CD14-positive monocyte (primary cell): ENCODE measurements at regions not wholly inside any gene's neighbourhood (a gene's known extent, or its start where the extent isn't known, plus 50 kb on each side); places are given as distances from the start of the nearest gene placed in this dataset.

Experiments
- DNase-seq, 3 donors: peaks; one replicate each; pipeline ENCODE4 v3.0.0-alpha.2; 2011 to 2022
- H2AFZ ChIP-seq: 2 replicates; pipeline ENCODE4 v1.6.0; 2012; ENCODE audit warnings: mild to moderate bottlenecking, low read depth, low read length, inconsistent platforms; ENCODE audit not compliant: insufficient read depth, poor library complexity, severe bottlenecking
- H3K27ac ChIP-seq, 2 donors: 1 replicate in 1 of 2; 2 replicates in 1 of 2; pipeline ENCODE4 v1.5.1; 2012 to 2013; ENCODE audit warnings: low read length in 2 of 2, control low read depth in 1 of 2, inconsistent platforms in 1 of 2, low read depth in 1 of 2, mild to moderate bottlenecking in 1 of 2
- H3K27me3 ChIP-seq, 2 donors: one replicate each; pipeline versions ENCODE4 v1.6.0 to v1.6.1; 2011 to 2013; ENCODE audit warnings: low read length in 2 of 2; ENCODE audit not compliant: control insufficient read depth in 2 of 2, insufficient read depth in 2 of 2
- H3K36me3 ChIP-seq, 2 donors: replicated peaks in 1 of 2; 1 replicate in 1 of 2; 2 replicates in 1 of 2; pipeline versions ENCODE4 v1.5.1 to v1.6.1; 2012 to 2013; ENCODE audit warnings: low read length in 2 of 2, control low read depth in 1 of 2, inconsistent platforms in 1 of 2, mild to moderate bottlenecking in 1 of 2; ENCODE audit not compliant: insufficient read depth in 2 of 2, control insufficient read depth in 1 of 2
- H3K4me1 ChIP-seq, 2 donors: 1 replicate in 1 of 2; 2 replicates in 1 of 2; pipeline versions ENCODE4 v1.5.1 to v1.6.1; 2012 to 2013; ENCODE audit warnings: low read length in 2 of 2, control low read depth in 1 of 2, inconsistent platforms in 1 of 2, mild to moderate bottlenecking in 1 of 2, moderate library complexity in 1 of 2; ENCODE audit not compliant: insufficient read depth in 2 of 2, control insufficient read depth in 1 of 2
- H3K4me2 ChIP-seq: replicated peaks from 2 replicates; pipeline ENCODE3; 2012; ENCODE audit warnings: low read length, moderate library complexity, mild to moderate bottlenecking; ENCODE audit not compliant: poor library complexity, severe bottlenecking; ENCODE audit errors: extremely low read depth
- H3K4me3 ChIP-seq, 3 experiments: fragments of 200-600 bp in 1 of 3; sonication (generic) in 1 of 3; replicated peaks in 1 of 3; 1 replicate in 2 of 3; 2 replicates in 1 of 3; pipeline ENCODE4 v1.5.1; 2011 to 2013; ENCODE audit warnings: low read length in 3 of 3, mild to moderate bottlenecking in 3 of 3, control low read depth in 2 of 3, low read depth in 2 of 3, inconsistent platforms in 1 of 3, moderate library complexity in 1 of 3
- H3K79me2 ChIP-seq: 2 replicates; pipeline ENCODE4 v1.6.0; 2012; ENCODE audit warnings: mild to moderate bottlenecking, control low read depth, inconsistent platforms, low read length, moderate library complexity; ENCODE audit not compliant: insufficient read depth
- H3K9ac ChIP-seq: 2 replicates; pipeline ENCODE4 v1.6.0; 2017; ENCODE audit warnings: low read length, mild to moderate bottlenecking; ENCODE audit not compliant: insufficient read depth, poor library complexity, severe bottlenecking
- H3K9me3 ChIP-seq, 2 donors: replicated peaks in 1 of 2; 1 replicate in 1 of 2; 2 replicates in 1 of 2; pipeline versions ENCODE4 v1.5.1 to v1.6.1; 2012 to 2013; ENCODE audit warnings: low read length in 2 of 2, control low read depth in 1 of 2; ENCODE audit not compliant: control insufficient read depth in 1 of 2, insufficient read depth in 1 of 2
- H4K20me1 ChIP-seq: 2 replicates; pipeline ENCODE4 v1.6.0; 2012; ENCODE audit warnings: mild to moderate bottlenecking, low read length, control low read depth, moderate library complexity; ENCODE audit not compliant: insufficient read depth
- H3K27ac Mint-ChIP-seq, 7 donors: one replicate each; pipeline ENCODE4 v1.8.0; 2020; ENCODE audit warnings: mild to moderate bottlenecking in 7 of 7, mixed read lengths in 7 of 7, moderate library complexity in 6 of 7, inconsistent platforms in 2 of 7
- H3K27me3 Mint-ChIP-seq, 3 donors: one replicate each; pipeline ENCODE4 v1.8.0; 2021 to 2022; ENCODE audit warnings: low read depth in 3 of 3, mild to moderate bottlenecking in 3 of 3, mixed read lengths in 3 of 3, moderate library complexity in 3 of 3, inconsistent platforms in 1 of 3
- H3K36me3 Mint-ChIP-seq, 2 donors: one replicate each; pipeline ENCODE4 v1.8.0; 2020; ENCODE audit warnings: mixed read lengths in 2 of 2, inconsistent platforms in 1 of 2, mild to moderate bottlenecking in 1 of 2
- H3K4me1 Mint-ChIP-seq: one replicate; pipeline ENCODE4 v1.8.0; 2020; ENCODE audit warnings: mild to moderate bottlenecking, mixed read lengths
- H3K4me3 Mint-ChIP-seq, 2 donors: one replicate each; pipeline ENCODE4 v1.8.0; 2020; ENCODE audit warnings: mild to moderate bottlenecking in 2 of 2, mixed read lengths in 2 of 2, moderate library complexity in 1 of 2
- H3K9me3 Mint-ChIP-seq, 7 donors: one replicate each; pipeline ENCODE4 v1.8.0; 2020 to 2022; ENCODE audit warnings: mixed read lengths in 7 of 7, mild to moderate bottlenecking in 6 of 7, moderate library complexity in 6 of 7, inconsistent platforms in 2 of 7
- CTCF ChIP-seq: fragments of 200-600 bp; IDR thresholded peaks from one replicate; pipeline ENCODE4 v1.8.0; 2022; ENCODE audit warnings: antibody characterized with exemption, mild to moderate bottlenecking
- WGBS: methylation state at CpG from one replicate; pipeline ENCODE4 v1.1.5; 2013; ENCODE audit warnings: missing lambda C conversion rate; ENCODE audit not compliant: insufficient coverage; 5-methylcytosine and 5-hydroxymethylcytosine counted together
- intact Hi-C, 2 donors: fragments of 100-400 bp; cut with micrococcal nuclease; formaldehyde crosslinking; loops; one replicate each; pipeline versions ENCODE4 v1.15.0 to v1.15.1; 2023

GRCh38 chr15:31584195-31584594, 257.6 kb downstream of the KLF13 start:
- no peak overlapping the region for H2AFZ ChIP-seq
- peaks cover 0 to 21% (median 6%) of the 10 kb centered on the region in 7 donors for H3K9me3 Mint-ChIP-seq
- 100% methylated on average over 1 of the region's 3 CpGs for WGBS
- H3K79me2 ChIP-seq: no peaks in the 10 kb centered on the region
- no peaks in the 10 kb centered on the region for H3K27me3 ChIP-seq
- no peak overlapping the region for H3K4me3 Mint-ChIP-seq
- H3K9ac ChIP-seq: no peak overlapping the region
- H3K4me1 ChIP-seq: peaks cover 0 to 4% of the 10 kb centered on the region in 2 donors
- TF ChIP-seq CTCF: no peak
- no peak overlapping the region for H3K27ac Mint-ChIP-seq
- H3K4me2 ChIP-seq: no peak overlapping the region
- H3K27ac ChIP-seq: no peak overlapping the region
- H3K36me3 ChIP-seq: no peaks in the 10 kb centered on the region
- H3K4me3 ChIP-seq: no peak overlapping the region
- no peak for DNase-seq
- no peaks in the 10 kb centered on the region for H3K27me3 Mint-ChIP-seq
- H3K36me3 Mint-ChIP-seq: no peaks in the 10 kb centered on the region
- H3K4me1 Mint-ChIP-seq: peaks cover 8% of the 10 kb centered on the region
- no peaks in the 10 kb centered on the region for H4K20me1 ChIP-seq
- intact Hi-C loops: no loop called here
- H3K9me3 ChIP-seq: peaks cover 0 to 5% of the 10 kb centered on the region in 2 donors

GRCh38 chr15:31585240-31585639, 258.6 kb downstream of the KLF13 start:
- Mint-ChIP-seq H3K4me3 (no peak overlapping the region), H3K4me1 (peaks cover 8% of the 10 kb centered on the region), H3K27me3 (no peaks in the 10 kb centered on the region), H3K36me3 (no peaks in the 10 kb centered on the region), H3K27ac (no peak overlapping the region), H3K9me3 (peaks cover 0 to 18% (median 6%) of the 10 kb centered on the region in 7 donors)
- H3K27ac ChIP-seq: no peak overlapping the region
- intact Hi-C loops: no loop called here
- H3K27me3 ChIP-seq: no peaks in the 10 kb centered on the region
- no peak overlapping the region for H3K4me2 ChIP-seq
- no peaks in the 10 kb centered on the region for H3K79me2 ChIP-seq
- H3K4me3 ChIP-seq: no peak overlapping the region
- H4K20me1 ChIP-seq: no peaks in the 10 kb centered on the region
- no peaks in the 10 kb centered on the region for H3K36me3 ChIP-seq
- TF ChIP-seq CTCF: no peak
- no peak overlapping the region for H2AFZ ChIP-seq
- no peak overlapping the region for H3K9ac ChIP-seq
- DNase-seq: no peak
- 97% methylated on average over 7 of the region's 9 CpGs for WGBS
- H3K9me3 ChIP-seq: peaks cover 0 to 5% of the 10 kb centered on the region in 2 donors
- peaks cover 0 to 4% of the 10 kb centered on the region in 2 donors for H3K4me1 ChIP-seq
